Activated T-helper 17 cell treated with anti-CD3 and anti-CD28 coated beads, Interleukin-2, amount 50 U/mL, for 72 hours (primary cell): ENCODE measurements at regions not wholly inside any gene's neighbourhood (a gene's known extent, or its start where the extent isn't known, plus 50 kb on each side); places are given as distances from the start of the nearest gene placed in this dataset.
"Not testable (repeated sequence)": the region's sequence is repeated elsewhere in the genome, so short reads cannot be mapped to it uniquely, and the experiment has no call there.

Experiments used
- ATAC-seq: fragments of 150-1000 bp; cut with Tn5 transposase; replicated peaks from 2 replicates; pipeline ENCODE4 v1.10.0; 2021; ENCODE audit warnings: mild to moderate bottlenecking, moderate library complexity
- H3K27ac Mint-ChIP-seq: one replicate; pipeline ENCODE4 v1.8.0; 2022; ENCODE audit warnings: mixed read lengths
- H3K27me3 Mint-ChIP-seq: one replicate; pipeline ENCODE4 v1.8.0; 2022; ENCODE audit warnings: mixed read lengths
- H3K36me3 Mint-ChIP-seq: one replicate; pipeline ENCODE4 v1.8.0; 2022; ENCODE audit warnings: low read depth, mild to moderate bottlenecking, mixed read lengths
- H3K4me1 Mint-ChIP-seq: one replicate; pipeline ENCODE4 v1.8.0; 2022; ENCODE audit warnings: mixed read lengths
- H3K4me3 Mint-ChIP-seq: one replicate; pipeline ENCODE4 v1.8.0; 2022; ENCODE audit warnings: mild to moderate bottlenecking, mixed read lengths
- H3K9me3 Mint-ChIP-seq: one replicate; pipeline ENCODE4 v1.8.0; 2022; ENCODE audit warnings: mixed read lengths

GRCh38 chr1:208951908-208952307 is 631.6 kb upstream of the CAMK1G start:
- ATAC-seq = no peak
- Mint-ChIP-seq H3K9me3 (peaks cover 10% of the 10 kb centered on the region), H3K27ac (no peak overlapping the region), H3K36me3 (no peaks in the 10 kb centered on the region), H3K27me3 (peaks cover 9% of the 10 kb centered on the region), H3K4me1 (no peaks in the 10 kb centered on the region), H3K4me3 (no peak overlapping the region)

DNA sequence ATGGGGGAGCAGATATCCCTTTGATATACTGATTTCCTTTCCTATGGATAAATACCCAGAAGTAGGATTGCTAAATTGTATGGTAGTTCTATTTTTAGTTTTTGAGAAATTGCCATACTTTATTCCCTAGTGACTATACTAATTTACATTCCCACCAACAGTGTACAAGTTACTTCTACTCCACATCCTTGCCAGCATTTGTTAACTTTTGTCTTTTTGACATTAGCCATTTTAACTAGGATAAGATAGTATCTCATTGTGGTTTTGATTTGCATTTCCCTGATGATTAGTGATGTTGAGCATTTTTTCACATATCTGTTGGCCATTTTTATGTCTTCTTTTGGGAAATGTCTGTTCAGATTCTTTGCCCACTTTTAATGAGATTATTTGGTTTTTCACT is 620.6 kb upstream of the CAMK1G start:
- H3K4me1 Mint-ChIP-seq = no peaks in the 10 kb centered on the region
- no peak overlapping the region for H3K27ac Mint-ChIP-seq
- peaks cover 4% of the 10 kb centered on the region for H3K27me3 Mint-ChIP-seq
- H3K36me3 Mint-ChIP-seq = no peaks in the 10 kb centered on the region
- H3K4me3 Mint-ChIP-seq = no peak overlapping the region
- no peak for ATAC-seq
- H3K9me3 Mint-ChIP-seq = peaks cover 10% of the 10 kb centered on the region

GRCh38 chr1:208965351-208965750 is 618.2 kb upstream of the CAMK1G start:
- H3K36me3 Mint-ChIP-seq = no peaks in the 10 kb centered on the region
- no peak overlapping the region for H3K27ac Mint-ChIP-seq
- H3K4me3 Mint-ChIP-seq = no peak overlapping the region
- H3K9me3 Mint-ChIP-seq = peaks cover 4% of the 10 kb centered on the region
- no peaks in the 10 kb centered on the region for H3K4me1 Mint-ChIP-seq
- H3K27me3 Mint-ChIP-seq = peaks cover 11% of the 10 kb centered on the region
- ATAC-seq = no peak

DNA sequence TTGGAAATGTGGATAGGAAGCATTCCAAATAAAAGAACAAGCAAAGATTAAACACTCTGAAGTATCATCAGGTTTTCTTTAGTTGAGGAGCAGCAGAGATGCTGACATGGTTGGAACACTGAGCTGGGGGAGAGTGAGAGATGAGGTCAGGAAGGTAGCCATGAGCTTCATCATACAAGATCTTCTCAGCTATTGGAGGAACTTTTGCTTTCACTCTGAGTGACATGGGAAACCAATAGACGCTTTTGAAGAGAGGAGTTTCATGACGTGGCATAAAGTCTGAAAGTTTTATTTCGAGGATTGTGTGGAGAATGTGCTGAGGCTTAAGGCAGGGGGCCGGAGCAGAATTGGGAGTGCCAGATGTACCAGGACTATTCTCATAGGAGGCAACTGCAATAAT is 616.2 kb upstream of the CAMK1G start:
- Mint-ChIP-seq H3K27ac (no peak overlapping the region), H3K4me3 (no peak overlapping the region), H3K36me3 (no peaks in the 10 kb centered on the region), H3K27me3 (peaks cover 11% of the 10 kb centered on the region), H3K9me3 (no peaks in the 10 kb centered on the region), H3K4me1 (no peaks in the 10 kb centered on the region)
- ATAC-seq = no peak

GRCh38 chr1:208974717-208975116 is 608.8 kb upstream of the CAMK1G start:
- peaks cover 4% of the 10 kb centered on the region for H3K27me3 Mint-ChIP-seq
- no peak overlapping the region for H3K4me3 Mint-ChIP-seq
- no peaks in the 10 kb centered on the region for H3K4me1 Mint-ChIP-seq
- no peak for ATAC-seq
- H3K36me3 Mint-ChIP-seq = no peaks in the 10 kb centered on the region
- H3K9me3 Mint-ChIP-seq = no peaks in the 10 kb centered on the region
- H3K27ac Mint-ChIP-seq = no peak overlapping the region

DNA sequence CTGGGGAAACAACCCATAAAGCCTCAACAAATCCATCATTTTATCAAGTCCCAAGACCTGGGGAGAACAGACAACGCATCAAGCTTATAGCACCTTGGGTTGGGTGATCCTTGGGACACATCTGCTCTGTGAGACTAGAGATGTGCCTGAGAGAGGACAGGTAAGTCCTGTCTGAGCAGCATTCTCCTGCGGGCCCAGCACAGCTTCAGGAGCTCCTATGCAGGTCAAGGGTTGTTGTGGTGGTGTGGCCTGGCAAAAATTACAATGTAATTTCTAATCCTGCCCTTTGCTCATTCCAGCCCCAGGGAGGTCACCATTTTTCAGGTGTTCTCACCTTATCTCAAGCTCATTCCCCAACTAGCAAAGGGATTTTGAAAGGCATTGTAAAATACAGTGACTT is 608.1 kb upstream of the CAMK1G start:
- H3K4me3 Mint-ChIP-seq = no peak overlapping the region
- H3K4me1 Mint-ChIP-seq = no peaks in the 10 kb centered on the region
- no peaks in the 10 kb centered on the region for H3K36me3 Mint-ChIP-seq
- no peaks in the 10 kb centered on the region for H3K9me3 Mint-ChIP-seq
- no peaks in the 10 kb centered on the region for H3K27me3 Mint-ChIP-seq
- no peak overlapping the region for H3K27ac Mint-ChIP-seq
- ATAC-seq = no peak

- no peak for ATAC-seq
- Mint-ChIP-seq H3K4me1 (no peaks in the 10 kb centered on the region), H3K27me3 (no peaks in the 10 kb centered on the region), H3K27ac (no peak overlapping the region), H3K36me3 (no peaks in the 10 kb centered on the region), H3K9me3 (no peaks in the 10 kb centered on the region), H3K4me3 (no peak overlapping the region)
Measured at GRCh38 chr1:208977012-208977411, 606.5 kb upstream of the CAMK1G start.

- H3K27ac Mint-ChIP-seq = no peak overlapping the region
- no peaks in the 10 kb centered on the region for H3K36me3 Mint-ChIP-seq
- no peak overlapping the region for H3K4me3 Mint-ChIP-seq
- H3K4me1 Mint-ChIP-seq = no peaks in the 10 kb centered on the region
- no peaks in the 10 kb centered on the region for H3K27me3 Mint-ChIP-seq
- no peaks in the 10 kb centered on the region for H3K9me3 Mint-ChIP-seq
- no peak for ATAC-seq
Measured at GRCh38 chr1:208977638-208978256, 605.8 kb upstream of the CAMK1G start.

- no peak for ATAC-seq
- no peak overlapping the region for H3K27ac Mint-ChIP-seq
- H3K4me1 Mint-ChIP-seq = no peaks in the 10 kb centered on the region
- H3K4me3 Mint-ChIP-seq = no peak overlapping the region
- H3K9me3 Mint-ChIP-seq = no peaks in the 10 kb centered on the region
- no peaks in the 10 kb centered on the region for H3K27me3 Mint-ChIP-seq
- H3K36me3 Mint-ChIP-seq = no peaks in the 10 kb centered on the region
Measured at GRCh38 chr1:208979776-208980175, 603.7 kb upstream of the CAMK1G start.

GRCh38 chr1:208980605-208981004 is 602.9 kb upstream of the CAMK1G start:
- Mint-ChIP-seq H3K36me3 (no peaks in the 10 kb centered on the region), H3K4me3 (no peak overlapping the region), H3K27me3 (no peaks in the 10 kb centered on the region), H3K27ac (no peak overlapping the region), H3K4me1 (no peaks in the 10 kb centered on the region), H3K9me3 (no peaks in the 10 kb centered on the region)
- ATAC-seq = no peak

DNA sequence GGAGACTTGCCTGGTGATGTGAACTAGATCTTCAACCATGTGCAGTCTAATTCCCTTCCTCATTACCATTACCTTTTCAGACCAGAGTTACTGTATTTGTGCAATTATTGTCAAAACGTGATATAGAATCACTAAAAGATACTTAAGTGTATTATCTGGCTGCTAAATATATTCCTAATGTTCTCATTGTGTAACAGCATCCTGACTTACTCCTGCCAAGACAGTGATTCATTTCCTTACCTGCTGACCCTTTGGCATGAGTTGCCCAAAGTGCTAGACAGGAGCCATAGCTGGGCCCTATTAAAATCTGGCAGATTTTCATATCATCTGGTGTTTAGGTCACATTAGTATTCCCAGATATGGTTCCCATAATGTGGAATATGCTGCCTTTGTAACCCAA is 598.3 kb upstream of the CAMK1G start:
- Mint-ChIP-seq H3K4me1 (peaks cover 12% of the 10 kb centered on the region), H3K36me3 (no peaks in the 10 kb centered on the region), H3K27me3 (no peaks in the 10 kb centered on the region), H3K27ac (no peak overlapping the region), H3K4me3 (no peak overlapping the region), H3K9me3 (peaks cover 4% of the 10 kb centered on the region)
- ATAC-seq = no peak

- H3K27ac Mint-ChIP-seq = peak overlapping the region; percentile 83
- no peaks in the 10 kb centered on the region for H3K36me3 Mint-ChIP-seq
- H3K9me3 Mint-ChIP-seq = peaks cover 12% of the 10 kb centered on the region
- H3K27me3 Mint-ChIP-seq = peaks cover 9% of the 10 kb centered on the region
- ATAC-seq = peak; percentile 86
- H3K4me1 Mint-ChIP-seq = peaks cover 12% of the 10 kb centered on the region
- peak overlapping the region; percentile 80 for H3K4me3 Mint-ChIP-seq
Measured at GRCh38 chr1:208988811-208989222, 594.7 kb upstream of the CAMK1G start.

DNA sequence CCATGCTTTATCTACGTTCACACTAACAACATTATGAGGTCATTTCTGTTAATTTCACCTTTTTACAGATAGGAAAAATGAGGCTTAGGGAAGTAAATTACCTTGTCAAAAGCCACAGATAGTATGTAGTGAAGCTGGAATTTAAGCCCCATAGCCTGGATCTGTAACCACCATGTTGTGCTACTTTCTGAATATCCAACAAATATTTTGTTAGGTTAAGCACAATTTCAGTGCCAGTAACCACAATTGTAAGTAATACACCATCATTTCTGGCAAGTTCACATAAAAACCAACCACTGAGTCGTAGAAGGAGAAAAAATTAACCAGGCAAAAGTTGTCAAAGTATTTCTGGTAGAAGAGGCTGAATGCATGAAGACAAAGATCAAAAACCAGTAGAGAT is 593.1 kb upstream of the CAMK1G start:
- no peak for ATAC-seq
- Mint-ChIP-seq H3K4me1 (peaks cover 12% of the 10 kb centered on the region), H3K27me3 (peaks cover 9% of the 10 kb centered on the region)

GRCh38 chr1:208997053-208997452 is 586.5 kb upstream of the CAMK1G start:
- H3K4me1 Mint-ChIP-seq, H3K27me3 Mint-ChIP-seq, H3K4me3 Mint-ChIP-seq, H3K36me3 Mint-ChIP-seq, H3K27ac Mint-ChIP-seq, H3K9me3 Mint-ChIP-seq, ATAC-seq: not testable (repeated sequence)

More for the DNA sequence above, 593.1 kb upstream of the CAMK1G start:
- Mint-ChIP-seq H3K4me3 (no peak overlapping the region), H3K27ac (no peak overlapping the region), H3K9me3 (peaks cover 12% of the 10 kb centered on the region), H3K36me3 (no peaks in the 10 kb centered on the region)

GRCh38 chr1:208997726-208998312 is 585.7 kb upstream of the CAMK1G start:
- Mint-ChIP-seq H3K4me3 (no peak overlapping the region), H3K27ac (no peak overlapping the region), H3K4me1 (no peaks in the 10 kb centered on the region), H3K27me3 (peaks cover 5% of the 10 kb centered on the region), H3K36me3 (no peaks in the 10 kb centered on the region), H3K9me3 (peaks cover 4% of the 10 kb centered on the region)
- ATAC-seq = no peak

DNA sequence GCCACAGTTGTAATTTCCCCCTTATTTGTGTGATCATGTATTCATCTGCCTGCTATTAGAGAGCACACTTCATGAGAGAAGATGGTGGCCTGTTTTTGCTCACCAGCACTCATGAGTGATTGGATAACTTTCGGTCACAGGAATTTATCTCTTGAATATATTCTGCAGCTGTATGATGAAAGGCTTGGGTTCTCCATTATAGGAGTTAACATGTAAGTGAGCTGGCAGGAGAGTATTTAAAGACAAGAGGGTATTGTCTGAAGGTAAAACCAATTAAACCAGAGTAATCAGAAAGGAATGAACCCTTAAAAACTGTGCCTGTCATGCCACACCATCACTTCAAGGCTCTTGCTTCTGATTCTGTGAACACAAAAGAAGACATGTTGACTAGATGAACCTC is 574.9 kb upstream of the CAMK1G start:
- no peak overlapping the region for H3K27ac Mint-ChIP-seq
- H3K4me3 Mint-ChIP-seq = no peak overlapping the region
- H3K4me1 Mint-ChIP-seq = no peaks in the 10 kb centered on the region
- peaks cover 3% of the 10 kb centered on the region for H3K27me3 Mint-ChIP-seq
- no peak for ATAC-seq
- no peaks in the 10 kb centered on the region for H3K9me3 Mint-ChIP-seq
- H3K36me3 Mint-ChIP-seq = no peaks in the 10 kb centered on the region
